Liver (tissue), 8 donors: ENCODE measurements at regions not wholly inside any gene's neighbourhood (a gene's known extent, or its start where the extent isn't known, plus 50 kb on each side); places are given as distances from the start of the nearest gene placed in this dataset.

Experiments used
- DNase-seq: peaks from one replicate; pipeline ENCODE4 v3.0.0-alpha.2; 2017; ENCODE audit warnings: low spot score
- H3K27ac ChIP-seq, 2 donors: one replicate each; pipeline ENCODE4 v1.7.0; 2013; ENCODE audit warnings: inconsistent platforms in 2 of 2, low read length in 2 of 2, control low read depth in 1 of 2, low read depth in 1 of 2, mild to moderate bottlenecking in 1 of 2
- H3K27me3 ChIP-seq, 4 donors: one replicate each; pipeline versions ENCODE4 v1.6.1 to v1.7.0; 2013; ENCODE audit warnings: low read length in 3 of 4, inconsistent platforms in 1 of 4, mild to moderate bottlenecking in 1 of 4, moderate library complexity in 1 of 4; ENCODE audit not compliant: control insufficient read depth in 4 of 4, insufficient read depth in 4 of 4
- H3K36me3 ChIP-seq, 4 donors: one replicate each; pipeline versions ENCODE4 v1.6.1 to v1.7.0; 2013; ENCODE audit warnings: low read length in 3 of 4, mild to moderate bottlenecking in 3 of 4, low read depth in 1 of 4, moderate library complexity in 1 of 4; ENCODE audit not compliant: control insufficient read depth in 4 of 4, insufficient read depth in 3 of 4
- H3K4me1 ChIP-seq, 4 donors: one replicate each; pipeline versions ENCODE4 v1.6.1 to v1.7.0; 2013; ENCODE audit warnings: low read length in 3 of 4, mild to moderate bottlenecking in 3 of 4, moderate library complexity in 1 of 4; ENCODE audit not compliant: control insufficient read depth in 4 of 4, insufficient read depth in 4 of 4
- H3K4me3 ChIP-seq, 3 donors: one replicate each; pipeline versions ENCODE4 v1.6.1 to v1.7.0; 2013; ENCODE audit warnings: low read length in 3 of 3, control low read depth in 1 of 3, low read depth in 1 of 3, mild to moderate bottlenecking in 1 of 3
- H3K9ac ChIP-seq, 2 donors: one replicate each; pipeline ENCODE4 v1.7.0; 2013; ENCODE audit warnings: low read length in 2 of 2, mild to moderate bottlenecking in 2 of 2, moderate library complexity in 2 of 2, control low read depth in 1 of 2, low read depth in 1 of 2
- H3K9me3 ChIP-seq, 4 donors: one replicate each; pipeline versions ENCODE4 v1.6.1 to v1.7.0; 2013; ENCODE audit warnings: low read length in 3 of 4; ENCODE audit not compliant: control insufficient read depth in 4 of 4
- ATF3 ChIP-seq: IDR thresholded peaks from 2 replicates; pipeline ENCODE4 v1.6.1; 2016; ENCODE audit warnings: antibody characterized with exemption
- CTCF ChIP-seq: fragments of 150-350 bp; IDR thresholded peaks from 2 replicates; pipeline ENCODE4 v1.5.1; 2017; ENCODE audit warnings: improper control_type of control experiment, low read depth, low read length; ENCODE audit not compliant: missing input control
- EGR1 ChIP-seq, 2 donors: IDR thresholded peaks; 2 replicates each; pipeline ENCODE4 v1.6.1; 2016 to 2018; ENCODE audit warnings: antibody characterized with exemption in 2 of 2, low read depth in 2 of 2
- FOXA1 ChIP-seq: IDR thresholded peaks from 2 replicates; pipeline ENCODE4 v1.6.1; 2016; ENCODE audit warnings: antibody characterized with exemption
- FOXA2 ChIP-seq: IDR thresholded peaks from 2 replicates; pipeline ENCODE4 v1.6.1; 2016; ENCODE audit warnings: antibody characterized with exemption
- GABPA ChIP-seq, 2 donors: IDR thresholded peaks in 1 of 2; conservative IDR thresholded peaks in 1 of 2; 2 replicates each; pipeline ENCODE4 v1.6.1; 2016; ENCODE audit warnings: antibody characterized with exemption in 2 of 2, mild to moderate bottlenecking in 1 of 2, moderate library complexity in 1 of 2
- HNF4A ChIP-seq, 2 donors: conservative IDR thresholded peaks; 2 replicates each; pipeline ENCODE4 v1.6.1; 2016; ENCODE audit warnings: antibody characterized with exemption in 2 of 2, mild to moderate bottlenecking in 2 of 2
- HNF4G ChIP-seq: IDR thresholded peaks from 2 replicates; pipeline ENCODE4 v1.6.1; 2016; ENCODE audit warnings: antibody characterized with exemption
- JUND ChIP-seq, 2 donors: IDR thresholded peaks; 2 replicates each; pipeline ENCODE4 v1.6.1; 2016; ENCODE audit warnings: antibody characterized with exemption in 2 of 2
- MAX ChIP-seq: IDR thresholded peaks from 2 replicates; pipeline ENCODE4 v1.6.1; 2016; ENCODE audit warnings: antibody characterized with exemption
- NR2F2 ChIP-seq: IDR thresholded peaks from 2 replicates; pipeline ENCODE4 v1.6.1; 2016; ENCODE audit warnings: antibody characterized with exemption
- RAD21 ChIP-seq, 2 donors: IDR thresholded peaks; 2 replicates each; pipeline ENCODE4 v1.6.1; 2016; ENCODE audit warnings: antibody characterized with exemption in 2 of 2, mild to moderate bottlenecking in 2 of 2
- REST ChIP-seq: IDR thresholded peaks from 2 replicates; pipeline ENCODE4 v1.6.1; 2016; ENCODE audit warnings: antibody characterized with exemption, mild to moderate bottlenecking
- RXRA ChIP-seq, 2 donors: IDR thresholded peaks; 2 replicates each; pipeline ENCODE4 v1.6.1; 2017 to 2018; ENCODE audit warnings: antibody characterized with exemption in 2 of 2, mild to moderate bottlenecking in 1 of 2
- SP1 ChIP-seq: IDR thresholded peaks from 2 replicates; pipeline ENCODE4 v1.6.1; 2018; ENCODE audit warnings: antibody characterized with exemption, mild to moderate bottlenecking
- TAF1 ChIP-seq: conservative IDR thresholded peaks from 2 replicates; pipeline ENCODE4 v1.6.1; 2016; ENCODE audit warnings: antibody characterized with exemption, mild to moderate bottlenecking
- YY1 ChIP-seq: IDR thresholded peaks from 2 replicates; pipeline ENCODE4 v1.6.1; 2016; ENCODE audit warnings: antibody characterized with exemption, mild to moderate bottlenecking
- ZBTB33 ChIP-seq: IDR thresholded peaks from 2 replicates; pipeline ENCODE4 v1.6.1; 2016; ENCODE audit warnings: antibody characterized with exemption
- WGBS: extraction: QIAGEN DNeasy Blood & Tissue Kit; methylation state at CpG from one replicate; pipeline ENCODE4 v1.1.7; 2013; 5-methylcytosine and 5-hydroxymethylcytosine counted together
- donor health status: healthy.
- donor health status: healthy.
- donor health status: healthy.
- donor health status: healthy.
- donor health status: healthy.

- no peak for DNase-seq
- Histone ChIP-seq H3K9ac (no peak overlapping the region), H3K4me1 (no peaks in the 10 kb centered on the region), H3K4me3 (no peak overlapping the region), H3K36me3 (no peaks in the 10 kb centered on the region), H3K27ac (no peak overlapping the region), H3K9me3 (no peaks in the 10 kb centered on the region), H3K27me3 (no peaks in the 10 kb centered on the region)
- 87% methylated on average over 55 of the region's 55 CpGs for WGBS
- TF ChIP-seq EGR1 (IDR thresholded peaks at IDR 0.05; ENCODE audit: low read depth in 2 of 2) (no peak), RXRA (IDR thresholded peaks at IDR 0.05) (no peak), ATF3 (no peak)
Measured at GRCh38 chr4:31995943-31996901, 1276.1 kb downstream of the PCDH7 start.

- 69% methylated on average over 2 of the region's 2 CpGs for WGBS
- H3K27me3 ChIP-seq, result no peaks in the 10 kb centered on the region
- no peaks in the 10 kb centered on the region for H3K9me3 ChIP-seq
- no peak overlapping the region for H3K9ac ChIP-seq
- H3K36me3 ChIP-seq, result no peaks in the 10 kb centered on the region
- no peaks in the 10 kb centered on the region for H3K4me1 ChIP-seq
- DNase-seq, result no peak
- no peak overlapping the region for H3K27ac ChIP-seq
- H3K4me3 ChIP-seq, result no peak overlapping the region
- TF ChIP-seq TAF1 (no peak), SP1 (no peak), FOXA2 (no peak), RAD21 (IDR thresholded peaks at IDR 0.05) (no peak), HNF4A (conservative IDR thresholded peaks at IDR 0.05) (no peak), HNF4G (no peak), EGR1 (IDR thresholded peaks at IDR 0.05; ENCODE audit: low read depth in 2 of 2) (no peak), ZBTB33 (no peak), RXRA (IDR thresholded peaks at IDR 0.05) (no peak), FOXA1 (no peak), YY1 (no peak), CTCF (no peak), NR2F2 (no peak), MAX (no peak), REST (no peak), ATF3 (no peak), GABPA (IDR thresholded peaks at IDR 0.05 in 1 of 2, conservative IDR thresholded peaks at IDR 0.05 in 1 of 2) (no peak), JUND (IDR thresholded peaks at IDR 0.05) (no peak)
Measured at GRCh38 chr4:31998807-31999206, 1278.6 kb downstream of the PCDH7 start.
